HEK293 (cell line): ENCODE measurements at regions not wholly inside any gene's neighbourhood (a gene's known extent, or its start where the extent isn't known, plus 50 kb on each side); places are given as distances from the start of the nearest gene placed in this dataset.

ENCODE experiments used
- CTCF ChIA-PET: fragments of 350-600 bp; formaldehyde crosslinking; extraction: SDS; loops from one replicate; lab custom pipeline; 2021; ENCODE audit warnings: antibody characterized with exemption; lab: Yijun Ruan, JAX
- POLR2A ChIA-PET: fragments of 300-600 bp; formaldehyde crosslinking; extraction: SDS; loops from one replicate; lab custom pipeline; 2020; ENCODE audit warnings: antibody characterized with exemption, inconsistent platforms; lab: Yijun Ruan, JAX
- H3K27ac ChIP-seq: fragments of 200-500 bp; sonication (Bioruptor generic); 2 replicates; pipeline ENCODE4 v1.5.1; 2014; ENCODE audit warnings: low read depth, low read length, control low read depth, inconsistent platforms; ENCODE audit errors: extremely low read depth
- H3K36me3 ChIP-seq, 2 experiments: fragments of 200-500 bp in 1 of 2; sonication (Bioruptor generic) in 1 of 2; 1 replicate in 1 of 2; 2 replicates in 1 of 2; pipeline ENCODE4 v1.5.1; 2014 to 2017; ENCODE audit warnings: inconsistent platforms in 2 of 2, low read length in 2 of 2; ENCODE audit not compliant: control insufficient read depth in 2 of 2, insufficient read depth in 1 of 2
- H3K4me1 ChIP-seq: fragments of 200-500 bp; sonication (Bioruptor generic); 2 replicates; pipeline ENCODE4 v1.5.1; 2014; ENCODE audit warnings: mild to moderate bottlenecking, low read length, inconsistent platforms; ENCODE audit not compliant: control insufficient read depth, insufficient read depth
- H3K4me3 ChIP-seq: 2 replicates; pipeline ENCODE4 v1.5.1; 2011; ENCODE audit warnings: low read depth, mild to moderate bottlenecking, control low read depth, low read length, moderate library complexity
- H3K9me3 ChIP-seq: fragments of 200-500 bp; sonication (Bioruptor generic); 2 replicates; pipeline ENCODE4 v1.5.1; 2014; ENCODE audit warnings: low read depth, low read length, inconsistent platforms; ENCODE audit not compliant: control insufficient read depth, insufficient read depth
- ATF2 ChIP-seq: fragments of 450-650 bp; formaldehyde crosslinking; IDR thresholded peaks from 2 replicates; pipeline ENCODE4 v1.5.1; 2016; ENCODE audit warnings: missing biosample characterization, missing genetic modification characterization, low read depth
- FEZF1 ChIP-seq: fragments of 450-650 bp; formaldehyde crosslinking; IDR thresholded peaks from 2 replicates; pipeline ENCODE4 v1.5.1; 2016; ENCODE audit warnings: missing biosample characterization, missing genetic modification characterization
- IKZF3 ChIP-seq: fragments of 450-650 bp; IDR thresholded peaks from 2 replicates; pipeline ENCODE4 v1.5.0; 2018; ENCODE audit warnings: missing biosample characterization, mild to moderate bottlenecking, missing genetic modification characterization, moderate library complexity
- KLF8 ChIP-seq: fragments of 450-650 bp; formaldehyde crosslinking; IDR thresholded peaks from 2 replicates; pipeline ENCODE4 v1.5.1; 2016; ENCODE audit warnings: missing biosample characterization, missing genetic modification characterization
- MZF1 ChIP-seq: fragments of 450-650 bp; formaldehyde crosslinking; IDR thresholded peaks from 2 replicates; pipeline ENCODE4 v1.5.1; 2017; ENCODE audit warnings: missing biosample characterization, missing genetic modification characterization, borderline replicate concordance
- REPIN1 ChIP-seq: fragments of 450-650 bp; formaldehyde crosslinking; IDR thresholded peaks from 2 replicates; pipeline ENCODE4 v1.5.1; 2017; ENCODE audit warnings: missing biosample characterization, missing genetic modification characterization, low read depth
- REST ChIP-seq: fragments of 450-650 bp; formaldehyde crosslinking; IDR thresholded peaks from 2 replicates; pipeline ENCODE4 v1.5.1; 2016; ENCODE audit warnings: missing biosample characterization, missing genetic modification characterization
- ZNF112 ChIP-seq: fragments of 450-650 bp; formaldehyde crosslinking; IDR thresholded peaks from 2 replicates; pipeline ENCODE4 v1.5.0; 2017; ENCODE audit warnings: missing biosample characterization, missing genetic modification characterization
- ZNF114 ChIP-seq: fragments of 450-650 bp; formaldehyde crosslinking; IDR thresholded peaks from 2 replicates; pipeline ENCODE4 v1.5.0; 2017; ENCODE audit warnings: missing biosample characterization, missing genetic modification characterization
- ZNF184 ChIP-seq: fragments of 450-650 bp; IDR thresholded peaks from 2 replicates; pipeline ENCODE4 v1.5.1; 2018; ENCODE audit warnings: missing biosample characterization, mild to moderate bottlenecking, missing genetic modification characterization
- ZNF266 ChIP-seq: fragments of 450-650 bp; formaldehyde crosslinking; IDR thresholded peaks from 2 replicates; pipeline ENCODE4 v1.5.1; 2016; ENCODE audit warnings: missing biosample characterization, missing genetic modification characterization, low read depth
- ZNF280D ChIP-seq: fragments of 450-650 bp; formaldehyde crosslinking; IDR thresholded peaks from 2 replicates; pipeline ENCODE4 v1.5.1; 2016; ENCODE audit warnings: missing biosample characterization, missing genetic modification characterization
- ZNF324 ChIP-seq: fragments of 450-650 bp; formaldehyde crosslinking; IDR thresholded peaks from 2 replicates; pipeline ENCODE4 v1.5.1; 2016; ENCODE audit warnings: missing biosample characterization, missing genetic modification characterization
- ZNF341 ChIP-seq: fragments of 450-650 bp; formaldehyde crosslinking; IDR thresholded peaks from 2 replicates; pipeline ENCODE4; 2016; ENCODE audit warnings: low read depth, missing biosample characterization, missing genetic modification characterization
- ZNF48 ChIP-seq: fragments of 450-650 bp; formaldehyde crosslinking; IDR thresholded peaks from 2 replicates; pipeline ENCODE4 v1.5.1; 2016; ENCODE audit warnings: missing biosample characterization, missing genetic modification characterization
- ZNF510 ChIP-seq: fragments of 450-650 bp; formaldehyde crosslinking; IDR thresholded peaks from 2 replicates; pipeline ENCODE4 v1.5.1; 2018; ENCODE audit warnings: mild to moderate bottlenecking, missing genetic modification characterization, missing biosample characterization; ENCODE audit not compliant: insufficient replicate concordance
- ZNF623 ChIP-seq: fragments of 450-650 bp; formaldehyde crosslinking; IDR thresholded peaks from 2 replicates; pipeline ENCODE4 v1.5.1; 2016; ENCODE audit warnings: missing biosample characterization, missing genetic modification characterization
- ZNF654 ChIP-seq: fragments of 450-650 bp; formaldehyde crosslinking; IDR thresholded peaks from 2 replicates; pipeline ENCODE4 v1.5.1; 2016; ENCODE audit warnings: low read depth, missing biosample characterization, missing genetic modification characterization
- ZNF660 ChIP-seq: fragments of 450-650 bp; IDR thresholded peaks from 2 replicates; pipeline ENCODE4 v1.5.1; 2018; ENCODE audit warnings: missing biosample characterization, mild to moderate bottlenecking, missing genetic modification characterization
- ZNF664 ChIP-seq: fragments of 450-650 bp; formaldehyde crosslinking; IDR thresholded peaks from 2 replicates; pipeline ENCODE4 v1.5.1; 2016; ENCODE audit warnings: missing biosample characterization, missing genetic modification characterization
- ZNF704 ChIP-seq: fragments of 450-650 bp; formaldehyde crosslinking; IDR thresholded peaks from 2 replicates; pipeline ENCODE4 v1.5.1; 2016; ENCODE audit warnings: missing biosample characterization, missing genetic modification characterization
- ZXDB ChIP-seq: fragments of 450-650 bp; formaldehyde crosslinking; IDR thresholded peaks from 2 replicates; pipeline ENCODE4 v1.5.1; 2016; ENCODE audit warnings: missing biosample characterization, missing genetic modification characterization

GRCh38 chr9:74037274-74037673 lies 459.9 kb upstream of the RORB start:
- Histone ChIP-seq H3K4me1 (no peaks in the 10 kb centered on the region), H3K27ac (no peak overlapping the region), H3K9me3 (no peaks in the 10 kb centered on the region), H3K4me3 (no peak overlapping the region), H3K36me3 (no peaks in the 10 kb centered on the region)
- POLR2A ChIA-PET: no interaction called here
- TF ChIP-seq ZNF341 (tag by site-specific recombination) (no peak), ZNF266 (tag by site-specific recombination) (no peak), ZNF660 (tag by site-specific recombination) (no peak), ZNF623 (tag by site-specific recombination) (no peak), REST (tag by site-specific recombination) (no peak), ZNF280D (no peak), ATF2 (tag by site-specific recombination) (no peak), ZNF48 (no peak), FEZF1 (tag by site-specific recombination) (no peak), ZNF664 (tag by site-specific recombination) (no peak), MZF1 (tag by site-specific recombination) (no peak), IKZF3 (tag by site-specific recombination) (no peak)
- CTCF ChIA-PET: no interaction called here

GRCh38 chr9:74041588-74041987 lies 455.5 kb upstream of the RORB start:
- Histone ChIP-seq H3K9me3 (no peaks in the 10 kb centered on the region), H3K27ac (no peak overlapping the region), H3K36me3 (no peaks in the 10 kb centered on the region), H3K4me1 (no peaks in the 10 kb centered on the region), H3K4me3 (no peak overlapping the region)
- ChIA-PET CTCF (no interaction called here), POLR2A (no interaction called here)
- TF ChIP-seq ZXDB (tag by site-specific recombination): no peak
- no peak for TF ChIP-seq ZNF324 (tag by site-specific recombination)
- no peak for TF ChIP-seq KLF8
- no peak for TF ChIP-seq ZNF184 (tag by site-specific recombination)
- no peak for TF ChIP-seq ZNF704 (tag by site-specific recombination)
- no peak for TF ChIP-seq REST (tag by site-specific recombination)
- no peak for TF ChIP-seq ZNF654 (tag by site-specific recombination)
- no peak for TF ChIP-seq ZNF114 (tag by site-specific recombination)
- TF ChIP-seq REPIN1 (tag by site-specific recombination): no peak
- TF ChIP-seq ZNF510 (tag by site-specific recombination): no peak
- TF ChIP-seq ZNF623 (tag by site-specific recombination): no peak
- no peak for TF ChIP-seq ZNF112
